ENCODE measurements at regions not wholly inside any gene's neighbourhood (a gene's known extent, or its start where the extent isn't known, plus 50 kb on each side); places are given as distances from the start of the nearest gene placed in this dataset.

GRCh38 chr13:80284290-80284689 lies 56.6 kb downstream of the SPRY2 start:
- DNase-seq (ENCODE audit: extremely low spot score): no peak
- TF ChIP-seq EP300 (IDR thresholded peaks at IDR 0.05) (no peak), CTCF (IDR thresholded peaks at IDR 0.05) (no peak), POLR2AphosphoS5 (IDR thresholded peaks at IDR 0.05) (no peak), POLR2A (IDR thresholded peaks at IDR 0.05; ENCODE audit: low read depth) (no peak)
- WGBS: 92% methylated on average over 3 of the region's 3 CpGs
- no peaks in the 10 kb centered on the region for H3K27me3 ChIP-seq
- H3K9me3 ChIP-seq: no peaks in the 10 kb centered on the region
- intact Hi-C loops (cut with DNase I): no loop called here
- no peak overlapping the region for H3K4me3 ChIP-seq
- no peaks in the 10 kb centered on the region for H3K4me1 ChIP-seq
- H3K27ac ChIP-seq (replicated peaks in 1 of 4): no peak overlapping the region
- H3K36me3 ChIP-seq: no peaks in the 10 kb centered on the region

GRCh38 chr13:80278706-80279105 lies 62.2 kb downstream of the SPRY2 start:
- Histone ChIP-seq H3K4me3 (no peak overlapping the region), H3K4me1 (peaks cover 0 to 5% (median 0%) of the 10 kb centered on the region in 4 donors), H3K27ac (replicated peaks in 1 of 4) (no peak overlapping the region), H3K27me3 (no peaks in the 10 kb centered on the region), H3K36me3 (no peaks in the 10 kb centered on the region), H3K9me3 (no peaks in the 10 kb centered on the region)
- WGBS: 95% methylated on average over 7 of the region's 25 CpGs
- DNase-seq (ENCODE audit: extremely low spot score): no peak
- intact Hi-C loops (cut with DNase I): no loop called here
- TF ChIP-seq EP300 (IDR thresholded peaks at IDR 0.05): no peak
- TF ChIP-seq CTCF (IDR thresholded peaks at IDR 0.05): no peak

- WGBS: 81% methylated on average over 12 of the region's 12 CpGs
- peak; percentile 50 for DNase-seq (ENCODE audit: extremely low spot score)
- Histone ChIP-seq H3K36me3 (no peaks in the 10 kb centered on the region), H3K27ac (replicated peaks in 1 of 4) (no peak overlapping the region), H3K4me3 (no peak overlapping the region), H3K27me3 (no peaks in the 10 kb centered on the region), H3K9me3 (peaks cover 0 to 1% (median 0%) of the 10 kb centered on the region in 4 donors), H3K4me1 (peaks cover 0 to 5% (median 0%) of the 10 kb centered on the region in 4 donors)
- intact Hi-C loops (cut with DNase I): no loop called here
- peak in 1 of 2 donors; percentile 37 for TF ChIP-seq POLR2AphosphoS5 (IDR thresholded peaks at IDR 0.05)
- no peak for TF ChIP-seq EP300 (IDR thresholded peaks at IDR 0.05)
Measured at GRCh38 chr13:80276371-80277289, 64.3 kb downstream of the SPRY2 start.

GRCh38 chr13:80274643-80275042 lies 66.3 kb downstream of the SPRY2 start:
- no peak for TF ChIP-seq POLR2A (IDR thresholded peaks at IDR 0.05; ENCODE audit: low read depth)
- TF ChIP-seq EP300 (IDR thresholded peaks at IDR 0.05): no peak
- no peak for TF ChIP-seq POLR2AphosphoS5 (IDR thresholded peaks at IDR 0.05)
- TF ChIP-seq CTCF (IDR thresholded peaks at IDR 0.05): no peak
- Histone ChIP-seq H3K9me3 (peaks cover 0 to 8% (median 0%) of the 10 kb centered on the region in 4 donors), H3K4me3 (no peak overlapping the region), H3K27me3 (no peaks in the 10 kb centered on the region), H3K27ac (replicated peaks in 1 of 4) (no peak overlapping the region), H3K4me1 (peaks cover 0 to 5% (median 0%) of the 10 kb centered on the region in 4 donors), H3K36me3 (no peaks in the 10 kb centered on the region)
- 60% methylated on average over 1 of the region's 1 CpG for WGBS
- DNase-seq (ENCODE audit: extremely low spot score): no peak
- intact Hi-C loops (cut with DNase I): no loop called here

- WGBS: 99% methylated on average over 3 of the region's 3 CpGs
- Histone ChIP-seq H3K36me3 (no peaks in the 10 kb centered on the region), H3K4me3 (no peak overlapping the region), H3K4me1 (peaks cover 0 to 5% (median 0%) of the 10 kb centered on the region in 4 donors), H3K9me3 (peaks cover 0 to 8% (median 0%) of the 10 kb centered on the region in 4 donors), H3K27me3 (no peaks in the 10 kb centered on the region), H3K27ac (replicated peaks in 1 of 4) (no peak overlapping the region)
- intact Hi-C loops (cut with DNase I): no loop called here
- no peak for DNase-seq (ENCODE audit: extremely low spot score)
- no peak for TF ChIP-seq POLR2AphosphoS5 (IDR thresholded peaks at IDR 0.05)
Measured at GRCh38 chr13:80273718-80274117, 67.2 kb downstream of the SPRY2 start.

All from esophagus muscularis mucosa (tissue), 4 donors.